GM18508 (cell line): ENCODE measurements at regions not wholly inside any gene's neighbourhood (a gene's known extent, or its start where the extent isn't known, plus 50 kb on each side); places are given as distances from the start of the nearest gene placed in this dataset.
A peak's percentile ranks its signal among the peaks of the same experiment; 100 is the strongest.

Source experiments
- ATAC-seq: cut with Tn5 transposase; IDR thresholded peaks from one replicate; pipeline ENCODE4 v1.9.1; 2021; ENCODE audit warnings: moderate number of reproducible peaks; ENCODE audit not compliant: insufficient read depth, unreplicated experiment

DNA sequence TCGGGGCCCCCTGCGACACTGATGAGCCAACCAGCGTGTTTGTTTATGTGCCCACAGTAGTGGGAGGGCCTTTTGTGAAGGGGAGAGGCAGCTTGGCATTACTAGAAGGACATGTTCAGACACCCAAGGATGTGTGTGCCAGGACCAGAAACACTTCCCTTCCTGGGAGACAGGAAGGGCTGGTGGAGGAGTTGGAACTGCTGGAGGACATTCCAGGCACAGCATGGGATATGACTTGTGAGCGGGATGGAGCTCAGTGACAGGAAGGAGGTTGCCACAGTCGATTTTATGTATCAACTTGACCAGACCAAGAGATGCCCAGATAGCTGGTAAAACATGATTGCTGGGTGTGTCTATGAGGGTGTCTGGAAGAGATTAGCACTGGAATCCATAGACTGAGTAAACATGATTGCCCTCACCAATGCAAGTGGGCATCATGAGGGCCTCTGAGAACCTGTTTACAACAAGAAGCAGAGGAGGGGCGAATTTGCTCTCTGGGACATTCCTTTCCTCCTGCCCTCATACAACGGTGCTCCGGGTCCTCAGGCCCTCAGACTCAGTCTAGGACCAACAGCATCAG is 106.4 kb upstream of the TLE3 start:
- no peak for ATAC-seq

- ATAC-seq: no peak
These were observed 105.0 kb upstream of the TLE3 start for GRCh38 chr15:70202756-70203155.

- ATAC-seq: no peak
These were observed 103.7 kb upstream of the TLE3 start for GRCh38 chr15:70201425-70201775.

- no peak for ATAC-seq
These were observed 103.1 kb upstream of the TLE3 start for GRCh38 chr15:70200511-70201424.

- no peak for ATAC-seq
These were observed 102.1 kb upstream of the TLE3 start for GRCh38 chr15:70199540-70200410.

DNA sequence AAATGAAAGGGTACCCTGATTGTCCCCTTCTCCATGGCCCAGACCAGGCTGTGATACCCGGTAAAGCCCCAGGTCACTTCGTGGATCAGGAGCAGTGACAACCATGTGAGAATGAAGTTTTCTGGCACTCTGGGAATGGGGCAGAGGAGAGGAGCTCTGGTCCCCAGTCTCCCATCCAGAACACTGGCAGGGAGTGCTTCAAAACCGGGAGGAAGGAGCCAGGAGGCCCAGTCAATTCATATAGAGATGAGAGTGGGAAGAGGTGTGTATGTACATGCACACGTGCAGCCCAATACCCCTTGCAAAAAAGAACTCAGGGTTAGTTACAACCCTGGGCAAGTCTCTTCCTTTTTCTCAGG is 101.4 kb upstream of the TLE3 start:
- ATAC-seq: no peak

- ATAC-seq: no peak
These were observed 100.9 kb upstream of the TLE3 start for GRCh38 chr15:70198441-70199123.

DNA sequence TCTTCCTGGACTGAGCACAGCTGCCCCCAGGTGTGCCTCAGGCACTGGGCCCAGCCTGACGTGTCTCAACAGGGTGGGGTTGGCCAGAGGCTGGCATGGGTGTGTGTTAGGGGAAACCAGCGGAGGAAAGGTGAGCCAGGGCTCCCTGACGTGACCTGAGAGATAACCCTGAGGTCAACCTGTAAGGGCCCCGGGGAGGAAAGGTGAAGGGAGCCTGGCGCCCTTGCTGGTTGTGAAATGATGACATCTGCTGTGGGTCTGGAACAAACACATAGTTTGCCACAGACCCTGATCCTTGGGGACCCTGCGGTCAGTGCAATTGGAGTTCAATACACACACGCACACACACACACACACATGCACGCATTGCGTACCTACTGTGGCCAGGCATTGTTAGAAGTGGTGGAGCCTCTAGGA is 100.2 kb upstream of the TLE3 start:
- ATAC-seq: no peak

DNA sequence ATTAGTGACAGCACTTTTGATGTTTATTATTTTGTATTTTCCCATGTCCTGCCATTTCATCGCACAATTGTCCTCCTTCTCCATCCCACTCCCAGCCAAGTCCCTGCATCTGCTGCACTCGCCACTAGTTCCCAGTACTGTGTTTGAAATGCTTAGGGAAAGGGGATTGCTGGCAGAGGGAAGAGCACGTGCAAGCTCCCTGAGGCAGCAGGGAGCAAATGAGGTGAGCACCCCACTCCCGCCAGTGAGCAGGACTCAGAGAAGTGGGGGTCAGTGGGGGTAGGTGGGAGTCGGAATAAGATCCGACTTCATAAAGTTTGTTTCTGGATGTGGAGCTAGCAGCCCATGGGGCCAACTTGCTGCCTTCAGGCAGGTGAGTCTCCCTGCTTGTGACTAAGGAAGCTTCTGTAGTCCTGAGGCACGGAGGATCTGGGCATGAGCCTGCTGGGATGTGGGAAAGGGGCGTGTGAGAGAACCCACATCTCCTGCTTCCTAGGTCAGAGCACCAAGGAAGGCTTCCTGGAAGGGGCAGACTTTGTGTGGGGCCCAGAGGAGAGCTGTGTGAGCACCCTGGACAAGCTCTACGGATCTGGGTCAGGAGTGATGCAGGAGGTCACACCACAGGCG is 99.7 kb upstream of the TLE3 start:
- ATAC-seq: no peak

- peak; percentile 77 for ATAC-seq
These were observed 98.9 kb upstream of the TLE3 start for GRCh38 chr15:70196372-70197316.

DNA sequence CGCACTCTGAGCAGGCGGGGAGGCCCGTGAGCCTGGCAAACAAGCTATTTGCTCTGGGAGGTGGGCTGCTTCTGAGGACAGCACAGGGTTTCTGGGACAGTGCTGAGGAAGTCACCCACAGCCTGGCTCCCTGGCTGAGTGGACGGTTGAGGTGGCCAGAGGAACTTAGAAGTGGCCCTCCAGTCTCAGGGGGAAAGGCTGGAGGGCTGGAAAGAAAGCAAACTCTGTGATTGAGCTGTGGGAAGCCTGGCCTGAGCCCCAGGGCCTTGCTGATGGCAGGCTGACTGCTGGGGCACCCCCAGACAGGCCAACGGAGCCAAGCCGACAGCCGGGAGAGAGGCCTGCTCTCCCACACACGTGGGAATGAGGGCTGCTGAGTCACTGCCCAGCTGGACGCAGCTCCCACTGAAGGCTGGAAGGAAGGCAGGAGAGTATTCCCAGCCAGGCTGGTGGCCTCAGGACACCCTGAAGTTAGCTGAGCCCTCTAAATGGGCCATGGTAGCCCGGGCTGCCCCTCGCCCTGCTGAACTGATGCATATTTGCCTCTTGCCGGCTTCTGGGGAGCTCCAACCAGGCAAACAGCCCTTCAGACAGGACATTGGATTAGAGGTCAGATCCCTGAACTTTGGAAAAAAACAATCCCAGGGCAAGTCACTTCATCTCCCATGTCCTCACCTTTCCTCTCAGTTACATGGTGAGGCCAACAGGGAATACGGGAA is 98.0 kb upstream of the TLE3 start:
- ATAC-seq: no peak

GRCh38 chr15:70195171-70195570 is 97.5 kb upstream of the TLE3 start:
- no peak for ATAC-seq

- ATAC-seq: no peak
These were observed 96.5 kb upstream of the TLE3 start for GRCh38 chr15:70194266-70194665.

- ATAC-seq: no peak
These were observed 96.0 kb upstream of the TLE3 start for GRCh38 chr15:70193734-70194133.

DNA sequence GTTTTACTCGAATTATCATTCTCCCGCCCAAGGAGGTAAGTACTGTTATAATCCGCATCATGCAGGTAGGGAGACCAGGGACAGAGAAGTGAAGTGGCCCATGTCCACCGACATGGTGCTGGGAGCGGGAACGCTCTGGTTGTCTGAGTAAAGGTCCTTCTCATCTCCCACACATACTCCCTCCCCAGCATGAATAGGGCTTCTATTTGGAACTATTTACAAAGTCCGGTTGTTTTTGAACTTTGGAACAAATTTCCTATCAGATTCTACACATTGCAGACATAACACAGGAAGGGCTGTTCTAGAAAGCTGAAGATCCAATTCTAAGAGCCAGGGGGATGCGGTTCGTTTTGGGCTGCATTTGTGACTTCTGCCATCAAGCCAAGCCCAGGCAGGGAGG is 94.8 kb upstream of the TLE3 start:
- ATAC-seq: no peak

GRCh38 chr15:70192041-70192440 is 94.3 kb upstream of the TLE3 start:
- no peak for ATAC-seq

- no peak for ATAC-seq
These were observed 93.2 kb upstream of the TLE3 start for GRCh38 chr15:70190965-70191364.
